GM19438 (cell line): ENCODE measurements at regions not wholly inside any gene's neighbourhood (a gene's known extent, or its start where the extent isn't known, plus 50 kb on each side); places are given as distances from the start of the nearest gene placed in this dataset.

Experiments
- ATAC-seq: cut with Tn5 transposase; IDR thresholded peaks from one replicate; pipeline ENCODE4 v1.9.1; 2021; ENCODE audit warnings: low read depth; ENCODE audit not compliant: unreplicated experiment

GRCh38 chr9:95822583-95823431, 52.7 kb upstream of the ERCC6L2 start:
- peak; percentile 89 for ATAC-seq

- ATAC-seq = no peak
Observed at GRCh38 chr9:95822015-95822414, 53.5 kb upstream of the ERCC6L2 start.

GRCh38 chr9:95820074-95820473, 55.4 kb upstream of the ERCC6L2 start:
- no peak for ATAC-seq

GRCh38 chr9:95819636-95820035, 55.9 kb upstream of the ERCC6L2 start:
- no peak for ATAC-seq

GRCh38 chr9:95817205-95817604, 58.3 kb upstream of the ERCC6L2 start:
- ATAC-seq = no peak

- no peak for ATAC-seq
Observed at GRCh38 chr9:95816716-95817115, 58.8 kb upstream of the ERCC6L2 start.

GRCh38 chr9:95815961-95816360, 59.5 kb upstream of the ERCC6L2 start:
- no peak for ATAC-seq

GRCh38 chr9:95815133-95815532, 60.4 kb upstream of the ERCC6L2 start:
- no peak for ATAC-seq

GRCh38 chr9:95813923-95814322, 61.6 kb upstream of the ERCC6L2 start:
- ATAC-seq = no peak

GRCh38 chr9:95810814-95811213, 64.7 kb upstream of the ERCC6L2 start:
- no peak for ATAC-seq

GRCh38 chr9:95810133-95810532, 65.4 kb upstream of the ERCC6L2 start:
- no peak for ATAC-seq

- ATAC-seq = no peak
Observed at GRCh38 chr9:95809686-95810085, 65.8 kb upstream of the ERCC6L2 start.

GRCh38 chr9:95808011-95808410, 67.5 kb upstream of the ERCC6L2 start:
- no peak for ATAC-seq

GRCh38 chr9:95807326-95807947, 68.1 kb upstream of the ERCC6L2 start:
- ATAC-seq = no peak

- ATAC-seq = no peak
Observed at GRCh38 chr9:95803197-95803596, 72.3 kb upstream of the ERCC6L2 start.

GRCh38 chr9:95801797-95802196, 73.7 kb upstream of the ERCC6L2 start:
- no peak for ATAC-seq

GRCh38 chr9:95796029-95796428, 79.5 kb upstream of the ERCC6L2 start:
- ATAC-seq = no peak

GRCh38 chr9:95793924-95794828, 81.3 kb upstream of the ERCC6L2 start:
- no peak for ATAC-seq

- ATAC-seq = no peak
Observed at GRCh38 chr9:95791695-95792094, 83.8 kb upstream of the ERCC6L2 start.

- no peak for ATAC-seq
Observed at GRCh38 chr9:95791286-95791685, 84.2 kb upstream of the ERCC6L2 start.

- no peak for ATAC-seq
Observed at GRCh38 chr9:95788521-95788991, 86.9 kb upstream of the ERCC6L2 start.
